ENCODE measurements at regions not wholly inside any gene's neighbourhood (a gene's known extent, or its start where the extent isn't known, plus 50 kb on each side); places are given as distances from the start of the nearest gene placed in this dataset.
"Not testable (repeated sequence)": the region's sequence is repeated elsewhere in the genome, so short reads cannot be mapped to it uniquely, and the experiment has no call there.

DNA sequence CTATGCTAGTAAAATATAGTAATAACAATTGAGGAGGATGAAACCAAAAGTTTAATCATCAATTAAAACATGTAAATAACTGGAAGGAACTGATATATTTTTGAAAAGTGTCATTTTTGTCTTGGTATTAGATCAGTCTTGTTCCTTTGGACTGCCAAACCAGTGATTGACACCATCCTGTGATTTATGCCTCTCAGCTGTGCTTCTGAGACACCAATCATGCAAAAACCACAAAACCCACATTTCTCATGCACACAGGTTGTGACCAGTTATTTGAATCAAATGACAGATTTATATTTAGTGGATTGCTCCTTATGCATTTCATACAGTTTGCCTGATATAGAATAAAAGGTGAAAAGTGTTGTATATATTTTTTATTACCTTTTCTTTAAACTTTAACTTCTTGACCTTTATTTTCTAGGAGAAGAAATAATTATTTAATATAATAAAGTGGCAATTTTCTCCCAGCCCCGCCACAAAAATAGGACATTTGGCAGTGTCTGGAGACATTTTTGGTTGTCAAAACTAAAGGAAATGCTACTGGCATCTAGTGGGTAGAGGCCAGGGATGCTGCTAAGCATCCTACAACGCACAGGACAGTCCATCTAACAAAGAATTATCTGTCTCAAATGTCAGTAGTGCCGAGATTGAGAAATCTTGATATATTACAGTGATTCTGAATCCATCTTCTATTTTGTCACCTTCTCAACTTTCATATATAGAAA is 383.6 kb downstream of the BCKDHB start:
- Mint-ChIP-seq H3K27ac (ENCODE audit: unreplicated experiment) (no peak overlapping the region), H3K9me3 (ENCODE audit: low read depth, unreplicated experiment) (no peaks in the 10 kb centered on the region), H3K36me3 (ENCODE audit: insufficient read depth, unreplicated experiment) (no peaks in the 10 kb centered on the region), H3K27me3 (ENCODE audit: unreplicated experiment) (no peaks in the 10 kb centered on the region), H3K4me1 (ENCODE audit: low read depth, unreplicated experiment) (no peaks in the 10 kb centered on the region), H3K4me3 (ENCODE audit: low read depth, unreplicated experiment) (no peak overlapping the region)
- TF ChIP-seq CTCF (IDR thresholded peaks at IDR 0.05; ENCODE audit: unreplicated experiment), result no peak
- intact Hi-C loops (cut with micrococcal nuclease; ENCODE audit: unreplicated experiment), result no loop called here
- CTCF ChIA-PET, result no interaction called here
- no TSS peak for BruUV-seq (replicated peaks)
- DNase-seq, result no peak

GRCh38 chr6:80488190-80488589 is 381.7 kb downstream of the BCKDHB start:
- CTCF ChIA-PET, result no interaction called here
- DNase-seq, result no peak
- no peaks in the 10 kb centered on the region for H3K9me3 Mint-ChIP-seq (ENCODE audit: low read depth, unreplicated experiment)
- H3K4me3 Mint-ChIP-seq (ENCODE audit: low read depth, unreplicated experiment), result no peak overlapping the region
- H3K27ac Mint-ChIP-seq (ENCODE audit: unreplicated experiment), result no peak overlapping the region
- TF ChIP-seq CTCF (IDR thresholded peaks at IDR 0.05; ENCODE audit: unreplicated experiment), result no peak
- intact Hi-C loops (cut with micrococcal nuclease; ENCODE audit: unreplicated experiment), result no loop called here
- BruUV-seq (replicated peaks), result no TSS peak
- no peaks in the 10 kb centered on the region for H3K36me3 Mint-ChIP-seq (ENCODE audit: insufficient read depth, unreplicated experiment)
- no peaks in the 10 kb centered on the region for H3K4me1 Mint-ChIP-seq (ENCODE audit: low read depth, unreplicated experiment)
- no peaks in the 10 kb centered on the region for H3K27me3 Mint-ChIP-seq (ENCODE audit: unreplicated experiment)

DNA sequence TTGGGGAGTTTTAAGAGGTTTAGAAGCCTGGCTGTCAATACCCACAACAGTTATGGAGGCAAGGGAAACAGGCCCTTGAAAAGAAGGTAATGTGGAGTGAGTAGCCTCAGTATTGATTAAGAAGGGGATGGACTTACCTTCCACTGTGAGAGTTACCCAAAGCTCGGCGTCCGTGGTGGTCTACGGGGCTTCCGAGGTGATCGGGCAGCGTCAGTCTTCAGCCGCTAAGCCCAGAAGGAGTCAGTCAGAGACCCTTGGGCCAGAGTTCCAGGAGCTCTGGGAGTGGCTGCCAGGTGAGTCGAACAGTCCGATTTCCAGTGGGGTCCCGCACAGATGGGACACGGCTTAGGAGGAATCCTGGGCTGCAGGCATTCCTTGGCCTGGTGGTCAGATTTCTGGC is 379.0 kb downstream of the BCKDHB start:
- H3K9me3 Mint-ChIP-seq (ENCODE audit: low read depth, unreplicated experiment); H3K4me1 Mint-ChIP-seq (ENCODE audit: low read depth, unreplicated experiment); H3K27ac Mint-ChIP-seq (ENCODE audit: unreplicated experiment); intact Hi-C loops (cut with micrococcal nuclease; ENCODE audit: unreplicated experiment); CTCF ChIA-PET; H3K4me3 Mint-ChIP-seq (ENCODE audit: low read depth, unreplicated experiment); DNase-seq; BruUV-seq (replicated peaks); H3K27me3 Mint-ChIP-seq (ENCODE audit: unreplicated experiment); H3K36me3 Mint-ChIP-seq (ENCODE audit: insufficient read depth, unreplicated experiment): not testable (repeated sequence)

DNA sequence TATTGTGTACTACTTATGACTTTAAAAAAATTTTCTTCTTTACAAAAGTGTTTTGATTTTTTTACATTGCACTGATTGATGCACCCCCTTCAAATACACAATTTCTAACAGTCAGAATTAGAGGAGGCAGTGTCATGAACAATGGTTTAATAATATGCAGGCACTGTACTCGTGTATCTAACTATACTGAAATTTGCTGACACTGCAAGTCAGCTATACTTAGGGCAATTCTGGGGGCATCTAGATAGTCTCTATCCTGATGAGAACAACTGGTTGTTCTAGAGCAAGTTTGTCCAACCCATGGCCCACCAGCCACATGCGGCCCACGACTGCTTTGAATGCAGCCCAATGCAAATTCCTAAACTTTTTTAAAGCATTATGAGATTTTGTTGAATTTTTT is 375.6 kb downstream of the BCKDHB start:
- CTCF ChIA-PET, result no interaction called here
- BruUV-seq (replicated peaks), result no TSS peak

More for the DNA sequence above, 375.6 kb downstream of the BCKDHB start:
- Mint-ChIP-seq H3K4me1 (ENCODE audit: low read depth, unreplicated experiment) (peaks cover 8% of the 10 kb centered on the region), H3K9me3 (ENCODE audit: low read depth, unreplicated experiment) (no peaks in the 10 kb centered on the region), H3K4me3 (ENCODE audit: low read depth, unreplicated experiment) (no peak overlapping the region), H3K36me3 (ENCODE audit: insufficient read depth, unreplicated experiment) (no peaks in the 10 kb centered on the region), H3K27me3 (ENCODE audit: unreplicated experiment) (no peaks in the 10 kb centered on the region), H3K27ac (ENCODE audit: unreplicated experiment) (no peak overlapping the region)
- no peak for DNase-seq
- intact Hi-C loops (cut with micrococcal nuclease; ENCODE audit: unreplicated experiment), result no loop called here
- TF ChIP-seq CTCF (IDR thresholded peaks at IDR 0.05; ENCODE audit: unreplicated experiment), result no peak

Measured in Calu3 (cell line).